Lung (tissue), 11 donors: ENCODE measurements at regions not wholly inside any gene's neighbourhood (a gene's known extent, or its start where the extent isn't known, plus 50 kb on each side); places are given as distances from the start of the nearest gene placed in this dataset.
A peak's percentile ranks its signal among the peaks of the same experiment; 100 is the strongest.

ENCODE experiments used
- ATAC-seq: fragments of 200-7000 bp; cut with Tn5 transposase; one replicate; pipeline ENCODE4 v1.9.1; 2020; ENCODE audit warnings: moderate number of reproducible peaks; ENCODE audit not compliant: insufficient read depth, low FRiP score
- DNase-seq, 3 donors: peaks; one replicate each; pipeline ENCODE4 v3.0.0-alpha.2; 2013 to 2017
- H3K27ac ChIP-seq, 2 donors: one replicate each; pipeline ENCODE4 v1.5.1; 2013; ENCODE audit warnings: mild to moderate bottlenecking in 2 of 2, moderate library complexity in 2 of 2, control low read depth in 1 of 2, inconsistent platforms in 1 of 2, low read depth in 1 of 2, low read length in 1 of 2
- H3K27me3 ChIP-seq, 3 donors: one replicate each; pipeline ENCODE4 v1.5.1; 2013; ENCODE audit warnings: low read length in 2 of 3; ENCODE audit not compliant: control insufficient read depth in 3 of 3, insufficient read depth in 3 of 3
- H3K36me3 ChIP-seq, 4 donors: one replicate each; pipeline ENCODE4 v1.5.1; 2013; ENCODE audit warnings: low read length in 4 of 4, mild to moderate bottlenecking in 1 of 4, moderate library complexity in 1 of 4; ENCODE audit not compliant: control insufficient read depth in 4 of 4, insufficient read depth in 4 of 4
- H3K4me1 ChIP-seq, 5 donors: one replicate each; pipeline ENCODE4 v1.5.1; 2013; ENCODE audit warnings: low read length in 5 of 5, mild to moderate bottlenecking in 2 of 5, moderate library complexity in 1 of 5; ENCODE audit not compliant: control insufficient read depth in 5 of 5, insufficient read depth in 5 of 5
- H3K4me3 ChIP-seq: one replicate; pipeline ENCODE4 v1.5.1; 2013; ENCODE audit warnings: mild to moderate bottlenecking, control low read depth, moderate library complexity
- H3K9ac ChIP-seq, 2 donors: one replicate each; pipeline ENCODE4 v1.5.1; 2013; ENCODE audit warnings: low read length in 2 of 2, control low read depth in 1 of 2; ENCODE audit not compliant: insufficient read depth in 1 of 2
- H3K9me3 ChIP-seq, 4 donors: one replicate each; pipeline ENCODE4 v1.5.1; 2013; ENCODE audit warnings: low read length in 3 of 4, mild to moderate bottlenecking in 1 of 4, moderate library complexity in 1 of 4; ENCODE audit not compliant: control insufficient read depth in 4 of 4, insufficient read depth in 3 of 4
- WGBS, 2 donors: extraction: QIAGEN DNeasy Blood & Tissue Kit; methylation state at CpG; one replicate each; pipeline ENCODE4 v1.1.7; 2013; 5-methylcytosine and 5-hydroxymethylcytosine counted together
- TF ChIP-seq, protein P1 (sequence below): IDR thresholded peaks from 2 replicates; pipeline ENCODE4 v1.5.1; 2012; ENCODE audit warnings: mild to moderate bottlenecking; ENCODE audit errors: control extremely low read depth, extremely low read depth
- donor health status: control.
- donor health status: control.
- donor health status: Bipolar disorder and iron deficiency.
- donor health status: healthy.
- donor health status: DM: yes; HTN: yes; CAD: no.

GRCh38 chr16:64305663-64306062 is 816.2 kb downstream of the CDH11 start:
- TF ChIP-seq, protein P1, sequence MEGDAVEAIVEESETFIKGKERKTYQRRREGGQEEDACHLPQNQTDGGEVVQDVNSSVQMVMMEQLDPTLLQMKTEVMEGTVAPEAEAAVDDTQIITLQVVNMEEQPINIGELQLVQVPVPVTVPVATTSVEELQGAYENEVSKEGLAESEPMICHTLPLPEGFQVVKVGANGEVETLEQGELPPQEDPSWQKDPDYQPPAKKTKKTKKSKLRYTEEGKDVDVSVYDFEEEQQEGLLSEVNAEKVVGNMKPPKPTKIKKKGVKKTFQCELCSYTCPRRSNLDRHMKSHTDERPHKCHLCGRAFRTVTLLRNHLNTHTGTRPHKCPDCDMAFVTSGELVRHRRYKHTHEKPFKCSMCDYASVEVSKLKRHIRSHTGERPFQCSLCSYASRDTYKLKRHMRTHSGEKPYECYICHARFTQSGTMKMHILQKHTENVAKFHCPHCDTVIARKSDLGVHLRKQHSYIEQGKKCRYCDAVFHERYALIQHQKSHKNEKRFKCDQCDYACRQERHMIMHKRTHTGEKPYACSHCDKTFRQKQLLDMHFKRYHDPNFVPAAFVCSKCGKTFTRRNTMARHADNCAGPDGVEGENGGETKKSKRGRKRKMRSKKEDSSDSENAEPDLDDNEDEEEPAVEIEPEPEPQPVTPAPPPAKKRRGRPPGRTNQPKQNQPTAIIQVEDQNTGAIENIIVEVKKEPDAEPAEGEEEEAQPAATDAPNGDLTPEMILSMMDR: no peak
- DNase-seq: no peak
- Histone ChIP-seq H3K4me1 (peaks cover 0 to 4% (median 0%) of the 10 kb centered on the region in 5 donors), H3K36me3 (no peaks in the 10 kb centered on the region), H3K9ac (no peak overlapping the region), H3K9me3 (peaks cover 0 to 5% (median 2%) of the 10 kb centered on the region in 4 donors), H3K27me3 (no peaks in the 10 kb centered on the region), H3K4me3 (no peak overlapping the region), H3K27ac (no peak overlapping the region)
- ATAC-seq: no peak
- WGBS, 2 donors: 59% methylated on average over 1 of the region's 1 CpG

DNA sequence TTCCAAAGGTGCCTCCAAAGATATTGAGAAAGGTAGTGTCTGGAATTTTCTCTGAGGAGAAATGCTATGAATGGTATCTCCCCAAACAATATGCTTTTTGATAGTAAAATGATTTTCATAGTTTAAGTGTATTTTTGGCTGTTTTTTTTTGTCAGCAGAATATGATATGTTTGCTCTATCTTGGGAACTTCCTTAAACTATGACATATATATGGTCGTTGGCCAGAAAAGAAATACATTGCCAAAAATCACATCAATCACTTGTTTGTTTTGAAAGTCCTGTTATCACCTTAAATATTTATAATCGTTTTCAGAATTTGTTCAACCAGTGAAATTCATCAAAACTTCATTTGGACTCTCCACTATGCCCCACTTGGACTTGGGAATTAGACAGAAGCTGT is 816.9 kb downstream of the CDH11 start:
- Histone ChIP-seq H3K27me3 (no peaks in the 10 kb centered on the region), H3K9me3 (peaks cover 0 to 5% (median 2%) of the 10 kb centered on the region in 4 donors), H3K4me3 (no peak overlapping the region), H3K9ac (no peak overlapping the region), H3K4me1 (peaks cover 0 to 4% (median 0%) of the 10 kb centered on the region in 5 donors), H3K36me3 (no peaks in the 10 kb centered on the region), H3K27ac (no peak overlapping the region)
- TF ChIP-seq, protein P1: no peak
- peak in 2 of 3 donors; percentile 1 to 8 for DNase-seq
- WGBS, 2 donors: 44% methylated on average over 2 of the region's 2 CpGs
- ATAC-seq: no peak

GRCh38 chr16:64304396-64304795 is 817.5 kb downstream of the CDH11 start:
- TF ChIP-seq, protein P1: no peak
- H3K4me3 ChIP-seq: no peak overlapping the region
- H3K27me3 ChIP-seq: no peaks in the 10 kb centered on the region
- peaks cover 0 to 4% (median 0%) of the 10 kb centered on the region in 5 donors for H3K4me1 ChIP-seq
- peak in 2 of 3 donors; percentile 11 to 13 for DNase-seq
- no peaks in the 10 kb centered on the region for H3K36me3 ChIP-seq
- no peak for ATAC-seq
- 68 to 70% methylated on average over 1 of the region's 1 CpG for WGBS, 2 donors
- H3K27ac ChIP-seq: no peak overlapping the region
- H3K9ac ChIP-seq: no peak overlapping the region
- H3K9me3 ChIP-seq: peaks cover 0 to 2% (median 1%) of the 10 kb centered on the region in 4 donors
